ENCODE measurements at regions not wholly inside any gene's neighbourhood (a gene's known extent, or its start where the extent isn't known, plus 50 kb on each side); places are given as distances from the start of the nearest gene placed in this dataset.

GRCh38 chr5:121628783-121629182 is 222.9 kb upstream of the FTMT start (continued):
- TF ChIP-seq ILK (tag; IDR thresholded peaks at IDR 0.05; ENCODE audit: borderline replicate concordance, low read depth) (no peak), CEBPG (CRISPR knock-in tag; IDR thresholded peaks at IDR 0.05) (peak; percentile 46; the same call in 1 of the 2 replicates), CEBPG (tag; conservative IDR thresholded peaks at IDR 0.05 in 1 of 2, IDR thresholded peaks at IDR 0.05 in 1 of 2) (no peak), HMG20A (CRISPR knock-in tag; conservative IDR thresholded peaks at IDR 0.05) (no peak), ARHGAP35 (IDR thresholded peaks at IDR 0.05; ENCODE audit: partially characterized antibody) (no peak), LARP7 (IDR thresholded peaks at IDR 0.05) (no peak)

- H3K79me2 ChIP-seq (ENCODE audit: control insufficient read depth, insufficient read depth, low read length) = no peaks in the 10 kb centered on the region
- in situ Hi-C loops (cut with MboI) (no loop called here), intact Hi-C loops (cut with micrococcal nuclease) (loop anchor here (5.0 kb wide), 1 partner anchor 237 kb away; no protein-coding TSS in a partner anchor)
- no peak overlapping the region for H3K27ac ChIP-seq (ENCODE audit: extremely low read depth, low read depth, low read length)
- no peak for TF ChIP-seq CBX5 (IDR thresholded peaks at IDR 0.05; ENCODE audit: borderline replicate concordance, low read depth)
- TF ChIP-seq SAP30 (IDR thresholded peaks at IDR 0.05; ENCODE audit: borderline replicate concordance, insufficient read depth, low read depth, low read length, poor library complexity, severe bottlenecking) = no peak
- peak in 1 of 2 experiments; percentile 53; a peak in 2 of 4 replicates for TF ChIP-seq RAD21 (CRISPR knock-in tag; conservative IDR thresholded peaks at IDR 0.05 in 1 of 2, IDR thresholded peaks at IDR 0.05 in 1 of 2)
- TF ChIP-seq SMARCB1 (IDR thresholded peaks at IDR 0.05; ENCODE audit: insufficient read length, low read depth) = no peak
- TF ChIP-seq NCOA6 (IDR thresholded peaks at IDR 0.05) = no peak
- no peak for TF ChIP-seq ZNF57 (CRISPR knock-in tag; IDR thresholded peaks at IDR 0.05)
- TF ChIP-seq SETDB1 (IDR thresholded peaks at IDR 0.05; ENCODE audit: low read length) = no peak
- POLR2A ChIA-PET = no interaction called here
- no peak for FAIRE-seq
- DNase-seq (ENCODE audit: extremely low read depth in 1 of 4, low spot score in 3 of 4) = peak in 1 of 4 experiments; percentile 2
- H4K20me1 ChIP-seq (replicated peaks; ENCODE audit: control insufficient read depth, insufficient read depth, low read length) = no peaks in the 10 kb centered on the region
- no peak overlapping the region for H2AFZ ChIP-seq (ENCODE audit: low read depth, low read length)
- no peaks in the 10 kb centered on the region for H3K9me1 ChIP-seq (ENCODE audit: control insufficient read depth, insufficient read depth, low read length)
- no peak for ATAC-seq
- 28% methylated on average over 5 of the region's 5 CpGs for WGBS (ENCODE audit: insufficient coverage, low coverage, missing lambda C conversion rate)
- H3K4me1 ChIP-seq (replicated peaks in 1 of 2; ENCODE audit: control insufficient read depth in 2 of 2, insufficient read depth in 2 of 2, low read length in 2 of 2) = no peaks in the 10 kb centered on the region
- no peak overlapping the region for H3K4me3 ChIP-seq
- no peak overlapping the region for H3K9ac ChIP-seq (ENCODE audit: insufficient read depth in 1 of 2, low read depth in 2 of 2, low read length in 2 of 2)
- BruUV-seq (replicated peaks) = no TSS peak
- CTCF ChIA-PET (ENCODE audit: low intra/inter-chr PET ratio) = no interaction called here
- H3K4me2 ChIP-seq (ENCODE audit: insufficient read depth, low read length) = no peak overlapping the region
- no peaks in the 10 kb centered on the region for H3K9me3 ChIP-seq (replicated peaks; ENCODE audit: control insufficient read depth, insufficient read depth, low read depth, low read length)
- no peaks in the 10 kb centered on the region for H3K27me3 ChIP-seq (ENCODE audit: control insufficient read depth in 2 of 2, insufficient read depth in 2 of 2, low read length in 2 of 2)
- no peaks in the 10 kb centered on the region for H3K36me3 ChIP-seq (ENCODE audit: control insufficient read depth, insufficient read depth, low read length)
Observed at GRCh38 chr5:121630402-121630801, 221.3 kb upstream of the FTMT start.

Measured in K562 (cell line).